Activated B cell treated with CpG ODN at 0.5 μM for 24 hours (primary cell): ENCODE measurements at regions not wholly inside any gene's neighbourhood (a gene's known extent, or its start where the extent isn't known, plus 50 kb on each side); places are given as distances from the start of the nearest gene placed in this dataset.
A peak's percentile ranks its signal among the peaks of the same experiment; 100 is the strongest.
"Not testable (repeated sequence)": the region's sequence is repeated elsewhere in the genome, so short reads cannot be mapped to it uniquely, and the experiment has no call there.

Source experiments
- ATAC-seq: fragments of 200-7000 bp; cut with Tn5 transposase; one replicate; pipeline ENCODE4 v1.10.0; 2021; ENCODE audit warnings: low read depth, mild to moderate bottlenecking, moderate library complexity
- CTCF ChIA-PET: fragments of 350-600 bp; sonication (Branson Sonifier 250); formaldehyde crosslinking; loops from one replicate; lab custom pipeline; 2021; ENCODE audit warnings: antibody characterized with exemption; lab: Charles Lee
- POLR2A ChIA-PET: fragments of 350-600 bp; sonication (Branson Sonifier 250); formaldehyde crosslinking; loops from one replicate; lab custom pipeline; 2021; ENCODE audit warnings: antibody characterized with exemption; lab: Charles Lee
- DNase-seq: peaks from one replicate; pipeline ENCODE4 v3.0.0; 2022
- H3K27ac Mint-ChIP-seq: one replicate; pipeline ENCODE4 v1.8.0; 2020; ENCODE audit warnings: mixed read lengths
- H3K27me3 Mint-ChIP-seq: one replicate; pipeline ENCODE4 v1.8.0; 2021; ENCODE audit warnings: mixed read lengths
- H3K36me3 Mint-ChIP-seq: one replicate; pipeline ENCODE4 v1.8.0; 2021; ENCODE audit warnings: low read depth, mixed read lengths
- H3K4me1 Mint-ChIP-seq: one replicate; pipeline ENCODE4 v1.8.0; 2021; ENCODE audit warnings: mixed read lengths
- H3K4me3 Mint-ChIP-seq: one replicate; pipeline ENCODE4 v1.8.0; 2020; ENCODE audit warnings: mild to moderate bottlenecking, mixed read lengths
- H3K9me3 Mint-ChIP-seq: one replicate; pipeline ENCODE4 v1.8.0; 2020; ENCODE audit warnings: mixed read lengths
- intact Hi-C: fragments of 100-400 bp; cut with micrococcal nuclease; formaldehyde crosslinking; loops from one replicate; pipeline ENCODE4 v1.15.1; 2024
- TF ChIP-seq, protein P1 (sequence below): fragments of 200-600 bp; IDR thresholded peaks from one replicate; pipeline ENCODE4 v1.8.0; 2022; ENCODE audit warnings: antibody characterized with exemption, mild to moderate bottlenecking

DNA sequence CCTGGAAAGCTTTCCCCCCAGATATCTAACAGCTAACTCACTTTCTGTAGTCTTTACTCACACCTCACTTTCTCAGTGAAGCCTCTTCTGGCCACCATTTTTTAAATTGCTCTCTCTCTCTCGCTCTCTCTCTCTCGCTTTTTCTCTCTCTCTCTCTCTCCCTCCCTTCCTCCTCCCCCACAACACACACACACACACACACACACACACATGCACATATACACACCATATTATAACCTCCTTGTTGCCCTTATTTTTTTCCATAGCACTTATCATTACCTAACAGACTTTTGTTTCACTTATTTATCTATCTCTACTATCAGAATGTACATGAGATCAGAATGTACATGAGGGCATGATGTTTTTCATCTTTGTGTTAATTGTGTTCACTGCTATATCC lies 156.8 kb downstream of the DUSP6 start:
- no peaks in the 10 kb centered on the region for H3K9me3 Mint-ChIP-seq
- TF ChIP-seq, protein P1, sequence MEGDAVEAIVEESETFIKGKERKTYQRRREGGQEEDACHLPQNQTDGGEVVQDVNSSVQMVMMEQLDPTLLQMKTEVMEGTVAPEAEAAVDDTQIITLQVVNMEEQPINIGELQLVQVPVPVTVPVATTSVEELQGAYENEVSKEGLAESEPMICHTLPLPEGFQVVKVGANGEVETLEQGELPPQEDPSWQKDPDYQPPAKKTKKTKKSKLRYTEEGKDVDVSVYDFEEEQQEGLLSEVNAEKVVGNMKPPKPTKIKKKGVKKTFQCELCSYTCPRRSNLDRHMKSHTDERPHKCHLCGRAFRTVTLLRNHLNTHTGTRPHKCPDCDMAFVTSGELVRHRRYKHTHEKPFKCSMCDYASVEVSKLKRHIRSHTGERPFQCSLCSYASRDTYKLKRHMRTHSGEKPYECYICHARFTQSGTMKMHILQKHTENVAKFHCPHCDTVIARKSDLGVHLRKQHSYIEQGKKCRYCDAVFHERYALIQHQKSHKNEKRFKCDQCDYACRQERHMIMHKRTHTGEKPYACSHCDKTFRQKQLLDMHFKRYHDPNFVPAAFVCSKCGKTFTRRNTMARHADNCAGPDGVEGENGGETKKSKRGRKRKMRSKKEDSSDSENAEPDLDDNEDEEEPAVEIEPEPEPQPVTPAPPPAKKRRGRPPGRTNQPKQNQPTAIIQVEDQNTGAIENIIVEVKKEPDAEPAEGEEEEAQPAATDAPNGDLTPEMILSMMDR, result no peak
- ChIA-PET CTCF (no interaction called here), POLR2A (no interaction called here)
- peaks cover 5% of the 10 kb centered on the region for H3K4me1 Mint-ChIP-seq
- H3K27ac Mint-ChIP-seq, result no peak overlapping the region
- no peaks in the 10 kb centered on the region for H3K36me3 Mint-ChIP-seq
- H3K4me3 Mint-ChIP-seq, result no peak overlapping the region
- DNase-seq, result no peak
- H3K27me3 Mint-ChIP-seq, result no peaks in the 10 kb centered on the region
- ATAC-seq, result no peak
- intact Hi-C loops, result no loop called here

DNA sequence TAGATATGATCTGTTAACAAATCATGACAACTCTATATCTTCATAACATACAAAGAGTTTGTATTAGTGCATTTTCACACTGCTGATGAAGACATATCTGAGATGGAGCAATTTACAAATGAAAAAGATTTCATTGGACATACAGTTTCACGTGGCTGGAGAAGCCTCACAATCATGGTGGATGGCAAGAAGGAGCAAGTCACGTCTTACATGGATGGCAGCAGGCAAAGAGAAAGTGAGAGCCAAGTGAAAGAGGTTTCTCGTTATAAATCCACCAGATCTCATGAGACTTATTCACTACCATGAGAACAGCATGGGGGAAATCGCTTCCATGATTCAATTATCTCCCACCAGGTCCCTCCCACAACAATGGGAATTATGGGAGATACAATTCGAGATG lies 157.6 kb downstream of the DUSP6 start:
- Mint-ChIP-seq H3K4me1 (no peaks in the 10 kb centered on the region), H3K27ac (no peak overlapping the region), H3K4me3 (no peak overlapping the region), H3K36me3 (no peaks in the 10 kb centered on the region), H3K27me3 (no peaks in the 10 kb centered on the region), H3K9me3 (no peaks in the 10 kb centered on the region)
- DNase-seq (no peak), ATAC-seq (no peak)
- TF ChIP-seq, protein P1, result no peak
- CTCF ChIA-PET, result no interaction called here
- intact Hi-C loops, result no loop called here
- POLR2A ChIA-PET, result no interaction called here

DNA sequence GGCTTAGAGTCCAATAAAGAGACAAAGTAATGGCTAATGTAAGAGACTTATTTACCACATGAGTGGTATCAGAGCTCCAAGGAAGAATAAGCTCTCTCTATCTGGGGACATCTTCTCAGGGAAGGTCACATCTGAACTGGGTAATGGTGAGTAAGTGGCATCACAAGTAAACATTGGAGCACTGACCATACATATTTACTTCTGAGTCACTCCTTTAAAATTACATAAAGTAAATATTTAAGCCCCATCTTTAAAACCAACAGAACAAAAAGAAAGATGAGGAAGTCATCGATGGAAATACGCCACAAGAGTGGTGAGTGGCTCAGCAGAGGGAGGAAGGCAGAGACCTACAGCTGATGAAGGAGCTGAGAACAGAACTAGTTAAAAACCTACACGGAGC lies 159.9 kb downstream of the DUSP6 start:
- ATAC-seq (no peak), DNase-seq (no peak)
- intact Hi-C loops, result no loop called here
- TF ChIP-seq, protein P1, result no peak
- ChIA-PET CTCF (no interaction called here), POLR2A (no interaction called here)
- peaks cover 3% of the 10 kb centered on the region for H3K36me3 Mint-ChIP-seq
- H3K27me3 Mint-ChIP-seq, result no peaks in the 10 kb centered on the region
- H3K9me3 Mint-ChIP-seq, result peaks cover 12% of the 10 kb centered on the region
- H3K27ac Mint-ChIP-seq, result no peak overlapping the region
- no peak overlapping the region for H3K4me3 Mint-ChIP-seq
- no peaks in the 10 kb centered on the region for H3K4me1 Mint-ChIP-seq

DNA sequence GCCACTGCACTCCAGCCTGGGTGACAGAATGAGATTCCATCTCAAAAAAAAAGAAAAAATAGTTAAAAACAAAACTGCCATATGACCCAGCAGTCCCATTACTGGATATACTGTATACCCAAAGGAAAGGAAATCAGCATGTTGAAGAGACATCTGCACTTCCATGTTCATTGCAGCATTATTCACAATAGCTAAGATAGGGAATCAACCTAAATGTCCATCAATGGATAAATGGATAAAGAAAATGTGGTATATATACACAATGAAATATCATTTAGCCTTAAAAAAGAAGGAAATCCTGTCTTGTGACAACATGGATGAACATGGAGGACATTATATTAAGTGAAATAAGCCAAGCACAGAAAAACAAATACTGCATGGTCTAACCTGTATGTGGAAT lies 160.7 kb downstream of the DUSP6 start:
- H3K27ac Mint-ChIP-seq, H3K4me1 Mint-ChIP-seq, H3K27me3 Mint-ChIP-seq, ATAC-seq, DNase-seq, POLR2A ChIA-PET, intact Hi-C loops, CTCF ChIA-PET, H3K4me3 Mint-ChIP-seq, H3K36me3 Mint-ChIP-seq: not testable (repeated sequence)
- H3K9me3 Mint-ChIP-seq, result peaks cover 12% of the 10 kb centered on the region

DNA sequence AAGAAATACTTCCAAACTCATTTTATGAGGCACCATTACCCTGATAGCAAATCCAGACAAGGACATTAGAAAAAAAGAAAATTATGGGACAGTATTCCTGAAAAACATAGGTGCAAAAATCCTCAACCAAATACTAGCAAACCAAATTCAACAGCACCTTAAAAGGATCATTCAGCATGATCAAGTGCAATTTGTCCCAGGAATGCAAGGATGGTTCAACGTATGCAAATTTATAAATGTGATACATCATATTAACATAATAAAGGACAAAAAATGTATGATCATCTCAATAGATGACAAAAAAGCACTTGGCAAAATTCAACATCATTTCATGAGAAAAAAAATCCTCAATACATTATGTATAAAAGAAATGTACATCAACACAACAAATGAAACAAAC lies 162.9 kb downstream of the DUSP6 start:
- Mint-ChIP-seq H3K27me3 (no peaks in the 10 kb centered on the region), H3K36me3 (peaks cover 3% of the 10 kb centered on the region), H3K27ac (peak overlapping the region; percentile 38), H3K4me1 (no peaks in the 10 kb centered on the region), H3K9me3 (peaks cover 12% of the 10 kb centered on the region), H3K4me3 (no peak overlapping the region)
- TF ChIP-seq, protein P1, result no peak
- DNase-seq (no peak), ATAC-seq (no peak)
- ChIA-PET POLR2A (no interaction called here), CTCF (no interaction called here)
- intact Hi-C loops, result no loop called here

DNA sequence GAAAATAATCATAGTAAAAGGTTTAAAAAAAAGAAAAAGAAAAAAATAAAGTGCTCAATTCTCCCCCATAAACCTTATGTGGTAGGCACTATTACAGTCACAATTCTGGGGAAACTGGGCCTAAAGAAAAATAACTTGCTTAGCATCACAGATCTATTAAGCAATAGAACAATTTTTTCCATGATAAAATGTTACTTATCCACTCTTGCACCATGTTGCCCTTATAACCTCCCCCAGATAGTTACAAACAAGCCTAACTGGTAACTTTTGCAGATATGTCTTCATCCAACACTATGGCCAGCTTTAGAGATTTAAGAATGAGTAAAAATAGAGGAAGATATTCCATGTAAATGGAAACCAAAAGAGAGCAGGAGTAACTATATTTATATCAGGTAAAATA lies 164.8 kb downstream of the DUSP6 start:
- peaks cover 12% of the 10 kb centered on the region for H3K9me3 Mint-ChIP-seq
- no peak overlapping the region for H3K27ac Mint-ChIP-seq
- POLR2A ChIA-PET, result no interaction called here
- DNase-seq, result no peak
- no peak for ATAC-seq
- CTCF ChIA-PET, result no interaction called here
- peaks cover 3% of the 10 kb centered on the region for H3K36me3 Mint-ChIP-seq
- TF ChIP-seq, protein P1, result no peak
- no peaks in the 10 kb centered on the region for H3K27me3 Mint-ChIP-seq
- H3K4me1 Mint-ChIP-seq, result no peaks in the 10 kb centered on the region
- intact Hi-C loops, result no loop called here
- H3K4me3 Mint-ChIP-seq, result no peak overlapping the region
